Esophagus squamous epithelium (tissue), 4 donors: ENCODE measurements at regions not wholly inside any gene's neighbourhood (a gene's known extent, or its start where the extent isn't known, plus 50 kb on each side); places are given as distances from the start of the nearest gene placed in this dataset.

Experiments used
- CTCF ChIP-seq, 6 experiments: fragments of 450-650 bp in 4 of 6; fragments of 200-600 bp in 2 of 6; sonication (generic) in 2 of 6; IDR thresholded peaks; one replicate each; pipeline ENCODE4 v1.5.1; 2016 to 2019; ENCODE audit warnings: antibody characterized with exemption in 6 of 6, mild to moderate bottlenecking in 4 of 6, moderate library complexity in 4 of 6
- POLR2A ChIP-seq, 4 donors: fragments of 450-650 bp; IDR thresholded peaks; one replicate each; pipeline ENCODE4 v1.6.1; 2017; ENCODE audit warnings: antibody characterized with exemption in 4 of 4, mild to moderate bottlenecking in 4 of 4, moderate library complexity in 3 of 4

GRCh38 chrX:25527596-25527995, 511.8 kb upstream of the ARX start:
- TF ChIP-seq POLR2A (IDR thresholded peaks at IDR 0.05), result no peak
- TF ChIP-seq CTCF (IDR thresholded peaks at IDR 0.05), result no peak
